ENCODE measurements at regions not wholly inside any gene's neighbourhood (a gene's known extent, or its start where the extent isn't known, plus 50 kb on each side); places are given as distances from the start of the nearest gene placed in this dataset.

- Histone ChIP-seq H3K27ac (ENCODE audit: low read depth, low read length) (no peak overlapping the region), H3K9me3 (ENCODE audit: control insufficient read depth in 2 of 3, low read length in 3 of 3) (no peaks in the 10 kb centered on the region), H3K27me3 (ENCODE audit: control insufficient read depth in 2 of 2, insufficient read depth in 2 of 2, low read length in 2 of 2) (no peaks in the 10 kb centered on the region), H3K36me3 (ENCODE audit: control insufficient read depth in 2 of 3, insufficient read depth in 3 of 3, low read length in 3 of 3) (no peaks in the 10 kb centered on the region), H3K4me3 (ENCODE audit: low read length) (no peak overlapping the region), H3K4me1 (ENCODE audit: control insufficient read depth in 2 of 2, insufficient read depth in 2 of 2, low read length in 2 of 2) (no peaks in the 10 kb centered on the region)
- ATAC-seq (no peak), DNase-seq (no peak)
- ChIA-PET POLR2A (no interaction called here), CTCF (no interaction called here)
- Mint-ChIP-seq H3K4me3 (no peak overlapping the region), H3K4me1 (no peaks in the 10 kb centered on the region), H3K27ac (no peak overlapping the region), H3K9me3 (peaks cover 0 to 14% (median 0%) of the 10 kb centered on the region in 11 donors), H3K36me3 (no peaks in the 10 kb centered on the region), H3K27me3 (no peaks in the 10 kb centered on the region)
- intact Hi-C loops (cut with micrococcal nuclease): no loop called here
Observed at GRCh38 chr5:120789918-120790317, 325.8 kb downstream of the PRR16 start.

GRCh38 chr5:120790339-120790738 is 326.2 kb downstream of the PRR16 start:
- ATAC-seq (no peak), DNase-seq (no peak)
- intact Hi-C loops (cut with micrococcal nuclease): no loop called here
- no peak overlapping the region for H3K4me3 ChIP-seq (ENCODE audit: low read length)
- H3K27ac ChIP-seq (ENCODE audit: low read depth, low read length): no peak overlapping the region
- Mint-ChIP-seq H3K36me3 (no peaks in the 10 kb centered on the region), H3K9me3 (peaks cover 0 to 14% (median 0%) of the 10 kb centered on the region in 11 donors), H3K27me3 (no peaks in the 10 kb centered on the region), H3K27ac (no peak overlapping the region), H3K4me1 (no peaks in the 10 kb centered on the region), H3K4me3 (no peak overlapping the region)
- no peaks in the 10 kb centered on the region for H3K4me1 ChIP-seq (ENCODE audit: control insufficient read depth in 2 of 2, insufficient read depth in 2 of 2, low read length in 2 of 2)
- H3K36me3 ChIP-seq (ENCODE audit: control insufficient read depth in 2 of 3, insufficient read depth in 3 of 3, low read length in 3 of 3): no peaks in the 10 kb centered on the region
- no peaks in the 10 kb centered on the region for H3K27me3 ChIP-seq (ENCODE audit: control insufficient read depth in 2 of 2, insufficient read depth in 2 of 2, low read length in 2 of 2)
- ChIA-PET CTCF (no interaction called here), POLR2A (no interaction called here)
- H3K9me3 ChIP-seq (ENCODE audit: control insufficient read depth in 2 of 3, low read length in 3 of 3): no peaks in the 10 kb centered on the region

GRCh38 chr5:120792477-120792876 is 328.4 kb downstream of the PRR16 start:
- Histone ChIP-seq H3K9me3 (ENCODE audit: control insufficient read depth in 2 of 3, low read length in 3 of 3) (no peaks in the 10 kb centered on the region), H3K36me3 (ENCODE audit: control insufficient read depth in 2 of 3, insufficient read depth in 3 of 3, low read length in 3 of 3) (no peaks in the 10 kb centered on the region), H3K4me1 (ENCODE audit: control insufficient read depth in 2 of 2, insufficient read depth in 2 of 2, low read length in 2 of 2) (no peaks in the 10 kb centered on the region), H3K27ac (ENCODE audit: low read depth, low read length) (no peak overlapping the region), H3K4me3 (ENCODE audit: low read length) (no peak overlapping the region), H3K27me3 (ENCODE audit: control insufficient read depth in 2 of 2, insufficient read depth in 2 of 2, low read length in 2 of 2) (no peaks in the 10 kb centered on the region)
- CTCF ChIA-PET: no interaction called here
- no peak for DNase-seq
- Mint-ChIP-seq H3K4me1 (no peaks in the 10 kb centered on the region), H3K4me3 (no peak overlapping the region), H3K36me3 (no peaks in the 10 kb centered on the region), H3K27ac (no peak overlapping the region), H3K9me3 (peaks cover 0 to 13% (median 0%) of the 10 kb centered on the region in 11 donors), H3K27me3 (no peaks in the 10 kb centered on the region)
- POLR2A ChIA-PET: no interaction called here
- intact Hi-C loops (cut with micrococcal nuclease): no loop called here
- ATAC-seq: no peak

- Mint-ChIP-seq H3K36me3 (no peaks in the 10 kb centered on the region), H3K4me1 (no peaks in the 10 kb centered on the region), H3K9me3 (peaks cover 0 to 6% (median 0%) of the 10 kb centered on the region in 11 donors), H3K27me3 (no peaks in the 10 kb centered on the region), H3K27ac (no peak overlapping the region), H3K4me3 (no peak overlapping the region)
- Histone ChIP-seq H3K27ac (ENCODE audit: low read depth, low read length) (no peak overlapping the region), H3K9me3 (ENCODE audit: control insufficient read depth in 2 of 3, low read length in 3 of 3) (no peaks in the 10 kb centered on the region), H3K4me3 (ENCODE audit: low read length) (no peak overlapping the region), H3K4me1 (ENCODE audit: control insufficient read depth in 2 of 2, insufficient read depth in 2 of 2, low read length in 2 of 2) (no peaks in the 10 kb centered on the region), H3K27me3 (ENCODE audit: control insufficient read depth in 2 of 2, insufficient read depth in 2 of 2, low read length in 2 of 2) (no peaks in the 10 kb centered on the region), H3K36me3 (ENCODE audit: control insufficient read depth in 2 of 3, insufficient read depth in 3 of 3, low read length in 3 of 3) (no peaks in the 10 kb centered on the region)
- POLR2A ChIA-PET: no interaction called here
- intact Hi-C loops (cut with micrococcal nuclease): no loop called here
- CTCF ChIA-PET: no interaction called here
- ATAC-seq (no peak), DNase-seq (no peak)
Observed at GRCh38 chr5:120794121-120794520, 330.0 kb downstream of the PRR16 start.

- Histone ChIP-seq H3K4me1 (ENCODE audit: control insufficient read depth in 2 of 2, insufficient read depth in 2 of 2, low read length in 2 of 2) (no peaks in the 10 kb centered on the region), H3K27ac (ENCODE audit: low read depth, low read length) (no peak overlapping the region), H3K27me3 (ENCODE audit: control insufficient read depth in 2 of 2, insufficient read depth in 2 of 2, low read length in 2 of 2) (no peaks in the 10 kb centered on the region), H3K4me3 (ENCODE audit: low read length) (no peak overlapping the region), H3K9me3 (ENCODE audit: control insufficient read depth in 2 of 3, low read length in 3 of 3) (no peaks in the 10 kb centered on the region), H3K36me3 (ENCODE audit: control insufficient read depth in 2 of 3, insufficient read depth in 3 of 3, low read length in 3 of 3) (no peaks in the 10 kb centered on the region)
- H3K4me1 Mint-ChIP-seq: no peaks in the 10 kb centered on the region
- DNase-seq (no peak), ATAC-seq (no peak)
- intact Hi-C loops (cut with micrococcal nuclease): no loop called here
- H3K36me3 Mint-ChIP-seq: no peaks in the 10 kb centered on the region
- ChIA-PET POLR2A (no interaction called here), CTCF (no interaction called here)
- H3K27ac Mint-ChIP-seq: no peak overlapping the region
- H3K4me3 Mint-ChIP-seq: no peak overlapping the region
- H3K27me3 Mint-ChIP-seq: no peaks in the 10 kb centered on the region
- H3K9me3 Mint-ChIP-seq: peaks cover 0 to 7% (median 2%) of the 10 kb centered on the region in 11 donors
Observed at GRCh38 chr5:120803282-120803681, 339.2 kb downstream of the PRR16 start.

GRCh38 chr5:120805131-120805530 is 341.0 kb downstream of the PRR16 start:
- no peak overlapping the region for H3K4me3 Mint-ChIP-seq
- no peak for ATAC-seq
- H3K36me3 Mint-ChIP-seq: no peaks in the 10 kb centered on the region
- no peaks in the 10 kb centered on the region for H3K27me3 ChIP-seq (ENCODE audit: control insufficient read depth in 2 of 2, insufficient read depth in 2 of 2, low read length in 2 of 2)
- CTCF ChIA-PET: no interaction called here
- DNase-seq: no peak
- no peak overlapping the region for H3K27ac Mint-ChIP-seq
- intact Hi-C loops (cut with micrococcal nuclease): no loop called here
- no peak overlapping the region for H3K4me3 ChIP-seq (ENCODE audit: low read length)
- peaks cover 0 to 14% (median 2%) of the 10 kb centered on the region in 11 donors for H3K9me3 Mint-ChIP-seq
- no peaks in the 10 kb centered on the region for H3K9me3 ChIP-seq (ENCODE audit: control insufficient read depth in 2 of 3, low read length in 3 of 3)
- no peaks in the 10 kb centered on the region for H3K4me1 ChIP-seq (ENCODE audit: control insufficient read depth in 2 of 2, insufficient read depth in 2 of 2, low read length in 2 of 2)
- H3K27me3 Mint-ChIP-seq: no peaks in the 10 kb centered on the region
- POLR2A ChIA-PET: no interaction called here
- no peak overlapping the region for H3K27ac ChIP-seq (ENCODE audit: low read depth, low read length)
- H3K36me3 ChIP-seq (ENCODE audit: control insufficient read depth in 2 of 3, insufficient read depth in 3 of 3, low read length in 3 of 3): no peaks in the 10 kb centered on the region
- no peaks in the 10 kb centered on the region for H3K4me1 Mint-ChIP-seq

- ATAC-seq (no peak), DNase-seq (no peak)
- peaks cover 0 to 14% (median 0%) of the 10 kb centered on the region in 11 donors for H3K9me3 Mint-ChIP-seq
- H3K4me3 Mint-ChIP-seq: no peak overlapping the region
- H3K9me3 ChIP-seq (ENCODE audit: control insufficient read depth in 2 of 3, low read length in 3 of 3): no peaks in the 10 kb centered on the region
- no peaks in the 10 kb centered on the region for H3K27me3 ChIP-seq (ENCODE audit: control insufficient read depth in 2 of 2, insufficient read depth in 2 of 2, low read length in 2 of 2)
- H3K36me3 ChIP-seq (ENCODE audit: control insufficient read depth in 2 of 3, insufficient read depth in 3 of 3, low read length in 3 of 3): no peaks in the 10 kb centered on the region
- ChIA-PET POLR2A (no interaction called here), CTCF (no interaction called here)
- no peak overlapping the region for H3K4me3 ChIP-seq (ENCODE audit: low read length)
- no peaks in the 10 kb centered on the region for H3K27me3 Mint-ChIP-seq
- no peaks in the 10 kb centered on the region for H3K36me3 Mint-ChIP-seq
- no peak overlapping the region for H3K27ac Mint-ChIP-seq
- H3K4me1 Mint-ChIP-seq: no peaks in the 10 kb centered on the region
- H3K27ac ChIP-seq (ENCODE audit: low read depth, low read length): no peak overlapping the region
- intact Hi-C loops (cut with micrococcal nuclease): no loop called here
- H3K4me1 ChIP-seq (ENCODE audit: control insufficient read depth in 2 of 2, insufficient read depth in 2 of 2, low read length in 2 of 2): no peaks in the 10 kb centered on the region
Observed at GRCh38 chr5:120806202-120806601, 342.1 kb downstream of the PRR16 start.

All from naive thymus-derived CD4-positive, alpha-beta T cell (primary cell).